GM23338 (cell line): ENCODE measurements at regions not wholly inside any gene's neighbourhood (a gene's known extent, or its start where the extent isn't known, plus 50 kb on each side); places are given as distances from the start of the nearest gene placed in this dataset.

ENCODE experiments used
- ATAC-seq: fragments of 200-7000 bp; cut with Tn5 transposase; 3 replicates; pipeline ENCODE4 v1.9.1; 2020
- DNase-seq: peaks from one replicate; pipeline ENCODE4 v3.0.0-alpha.2; 2015; ENCODE audit warnings: low spot score
- H2AFZ ChIP-seq: fragments of 200-600 bp; sonication (generic); 2 replicates; pipeline ENCODE4 v1.8.0; 2016; ENCODE audit warnings: antibody characterized with exemption, mild to moderate bottlenecking, moderate library complexity
- H3F3A ChIP-seq: fragments of 200-600 bp; sonication (generic); replicated peaks from 2 replicates; pipeline ENCODE4 v1.8.0; 2017; ENCODE audit warnings: antibody characterized with exemption, mixed run types, low read depth
- H3K27ac ChIP-seq: fragments of 200-600 bp; sonication (generic); 2 replicates; pipeline ENCODE4 v1.6.1; 2016; ENCODE audit warnings: low read depth
- H3K27me3 ChIP-seq: fragments of 200-600 bp; sonication (generic); 2 replicates; pipeline ENCODE4 v1.8.0; 2016; ENCODE audit warnings: mild to moderate bottlenecking, mixed run types, moderate library complexity; ENCODE audit not compliant: insufficient read depth
- H3K36me3 ChIP-seq: fragments of 200-600 bp; sonication (generic); 2 replicates; pipeline ENCODE4 v1.8.0; 2016; ENCODE audit warnings: mild to moderate bottlenecking; ENCODE audit not compliant: insufficient read depth
- H3K4me1 ChIP-seq: fragments of 200-600 bp; sonication (generic); 2 replicates; pipeline ENCODE4 v1.8.0; 2016; ENCODE audit warnings: mild to moderate bottlenecking, moderate library complexity; ENCODE audit not compliant: insufficient read depth
- H3K4me2 ChIP-seq: fragments of 200-600 bp; sonication (generic); 2 replicates; pipeline ENCODE4 v1.7.1; 2017; ENCODE audit warnings: mixed run types
- H3K4me3 ChIP-seq: fragments of 200-600 bp; sonication (generic); 2 replicates; pipeline ENCODE4 v1.6.1; 2016; ENCODE audit warnings: mixed run types
- H3K79me2 ChIP-seq: fragments of 200-600 bp; sonication (generic); replicated peaks from 2 replicates; pipeline ENCODE4 v1.8.0; 2017; ENCODE audit warnings: mild to moderate bottlenecking; ENCODE audit not compliant: insufficient read depth
- H3K9me2 ChIP-seq: fragments of 200-600 bp; sonication (generic); 2 replicates; pipeline ENCODE4 v1.8.0; 2017; ENCODE audit not compliant: insufficient read depth
- H4K20me1 ChIP-seq: fragments of 200-600 bp; sonication (generic); replicated peaks from 2 replicates; pipeline ENCODE4 v1.8.0; 2017; ENCODE audit warnings: mild to moderate bottlenecking; ENCODE audit not compliant: insufficient read depth
- H3K27ac Mint-ChIP-seq: 2 replicates; pipeline ENCODE4 v1.8.0; 2020; ENCODE audit warnings: inconsistent platforms, mild to moderate bottlenecking, moderate library complexity, mixed read lengths
- H3K27me3 Mint-ChIP-seq: 3 replicates; pipeline ENCODE4 v1.8.0; 2022; ENCODE audit warnings: low read depth, mild to moderate bottlenecking, moderate library complexity, mixed read lengths, inconsistent platforms; ENCODE audit not compliant: insufficient read depth, poor library complexity
- H3K36me3 Mint-ChIP-seq: 3 replicates; pipeline ENCODE4 v1.8.0; 2021; ENCODE audit warnings: low read depth, mild to moderate bottlenecking, inconsistent platforms, moderate library complexity, mixed read lengths
- H3K4me1 Mint-ChIP-seq: 3 replicates; pipeline ENCODE4 v1.8.0; 2020; ENCODE audit warnings: mild to moderate bottlenecking, inconsistent platforms, mixed read lengths
- H3K4me3 Mint-ChIP-seq: 3 replicates; pipeline ENCODE4 v1.8.0; 2021; ENCODE audit warnings: moderate library complexity, mild to moderate bottlenecking, inconsistent platforms, mixed read lengths
- H3K9me3 Mint-ChIP-seq: 3 replicates; pipeline ENCODE4 v1.8.0; 2020; ENCODE audit warnings: moderate library complexity, mild to moderate bottlenecking, inconsistent platforms, mixed read lengths
- CREB1 ChIP-seq: fragments of 250-450 bp; sonication (Bioruptor Pico); IDR thresholded peaks from 2 replicates; pipeline ENCODE4 v1.5.0; 2020; ENCODE audit warnings: low read depth, mild to moderate bottlenecking, moderate library complexity
- CTCF ChIP-seq, 2 experiments: fragments of 200-600 bp in 1 of 2; sonication (generic) in 1 of 2; conservative IDR thresholded peaks; 2 replicates each; pipeline versions ENCODE4 v1.5.1 to v1.6.1; 2016 to 2017; ENCODE audit warnings: antibody characterized with exemption in 2 of 2, low read depth in 2 of 2, mild to moderate bottlenecking in 2 of 2, moderate library complexity in 1 of 2
- ETS1 ChIP-seq: IDR thresholded peaks from 2 replicates; pipeline ENCODE4 v1.6.1; 2016; ENCODE audit warnings: antibody characterized with exemption
- EZH2 ChIP-seq: fragments of 200-600 bp; sonication (generic); IDR thresholded peaks from one replicate; pipeline ENCODE4 v1.8.0; 2017; ENCODE audit warnings: antibody characterized with exemption, mild to moderate bottlenecking, low read depth; ENCODE audit not compliant: unreplicated experiment
- EZH2phosphoT487 ChIP-seq: fragments of 200-600 bp; sonication (generic); IDR thresholded peaks from one replicate; pipeline ENCODE4 v1.8.1; 2018; ENCODE audit warnings: antibody characterized with exemption; ENCODE audit not compliant: unreplicated experiment
- JUNB ChIP-seq: IDR thresholded peaks from one replicate; pipeline ENCODE4 v1.6.1; 2016; ENCODE audit warnings: antibody characterized with exemption; ENCODE audit not compliant: unreplicated experiment
- NANOG ChIP-seq: IDR thresholded peaks from 2 replicates; pipeline ENCODE4 v1.6.1; 2016; ENCODE audit warnings: antibody characterized with exemption, borderline replicate concordance
- POLR2AphosphoS5 ChIP-seq: IDR thresholded peaks from 2 replicates; pipeline ENCODE4 v1.6.1; 2016; ENCODE audit warnings: antibody characterized with exemption, low read depth
- REST ChIP-seq: IDR thresholded peaks from one replicate; pipeline ENCODE4 v1.6.1; 2018; ENCODE audit warnings: antibody characterized with exemption; ENCODE audit not compliant: unreplicated experiment
- STAT1 ChIP-seq: IDR thresholded peaks from one replicate; pipeline ENCODE4 v1.6.1; 2016; ENCODE audit warnings: antibody characterized with exemption; ENCODE audit not compliant: unreplicated experiment
- ZNF114 ChIP-seq: fragments of 250-450 bp; sonication (Bioruptor Pico); IDR thresholded peaks from 2 replicates; pipeline ENCODE4 v1.5.0; 2020; ENCODE audit warnings: mild to moderate bottlenecking, moderate library complexity
- ZNF331 ChIP-seq: fragments of 250-450 bp; sonication (Bioruptor Pico); IDR thresholded peaks from 2 replicates; pipeline ENCODE4 v1.5.0; 2020; ENCODE audit warnings: low read depth, mild to moderate bottlenecking, moderate library complexity
- ZNF462 ChIP-seq: fragments of 250-450 bp; sonication (Bioruptor Pico); IDR thresholded peaks from 2 replicates; pipeline ENCODE4 v1.5.0; 2020; ENCODE audit warnings: mild to moderate bottlenecking, moderate library complexity

DNA sequence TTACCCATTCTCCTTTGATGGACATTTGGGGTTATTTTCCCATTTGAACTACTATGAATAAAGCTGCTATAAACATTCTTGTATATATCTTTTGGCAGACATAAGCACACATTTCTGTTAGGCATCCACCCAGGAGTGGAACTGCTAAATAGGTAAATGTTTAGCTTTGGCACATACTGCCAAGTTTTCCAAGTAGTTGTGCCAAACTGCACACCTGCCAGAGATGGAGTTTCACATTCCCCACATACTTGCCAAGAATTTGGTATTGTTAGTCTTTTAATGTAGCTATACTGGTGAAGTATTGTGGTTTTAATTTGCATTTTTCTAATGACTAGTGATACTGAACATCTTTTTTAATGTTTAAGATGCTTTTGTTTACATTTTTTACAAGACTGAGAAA, 201.0 kb downstream of the GXYLT1 start:
- TF ChIP-seq ETS1 (no peak), ZNF462 (CRISPR knock-in tag) (no peak), JUNB (no peak), ZNF114 (no peak), CTCF (conservative IDR thresholded peaks at IDR 0.05; ENCODE audit: low read depth in 2 of 2) (no peak), ZNF331 (CRISPR knock-in tag) (no peak), NANOG (no peak), EZH2phosphoT487 (no peak), STAT1 (no peak), POLR2AphosphoS5 (no peak), REST (no peak), CREB1 (CRISPR knock-in tag) (no peak), EZH2 (no peak)

More for the DNA sequence above, 201.0 kb downstream of the GXYLT1 start:
- Histone ChIP-seq H3F3A (no peaks in the 10 kb centered on the region), H3K9me2 (no peaks in the 10 kb centered on the region), H3K4me3 (no peak overlapping the region), H4K20me1 (no peaks in the 10 kb centered on the region), H3K36me3 (peaks cover 3% of the 10 kb centered on the region; the same call in 1 of the 2 replicates), H3K4me1 (no peaks in the 10 kb centered on the region), H3K79me2 (no peaks in the 10 kb centered on the region), H3K27ac (no peak overlapping the region), H3K4me2 (no peak overlapping the region), H2AFZ (no peak overlapping the region), H3K27me3 (peaks cover 8% of the 10 kb centered on the region)
- H3K27me3 Mint-ChIP-seq, result no peaks in the 10 kb centered on the region
- no peak for DNase-seq
- H3K36me3 Mint-ChIP-seq, result peaks cover 12% of the 10 kb centered on the region
- no peaks in the 10 kb centered on the region for H3K4me1 Mint-ChIP-seq
- no peak overlapping the region for H3K27ac Mint-ChIP-seq
- no peak for ATAC-seq
- H3K9me3 Mint-ChIP-seq, result peaks cover 36% of the 10 kb centered on the region
- no peak overlapping the region for H3K4me3 Mint-ChIP-seq
